Activated CD4-positive, alpha-beta T cell treated with anti-CD3 and anti-CD28 coated beads for 36 hours (primary cell): ENCODE measurements at regions not wholly inside any gene's neighbourhood (a gene's known extent, or its start where the extent isn't known, plus 50 kb on each side); places are given as distances from the start of the nearest gene placed in this dataset.
"Not testable (repeated sequence)": the region's sequence is repeated elsewhere in the genome, so short reads cannot be mapped to it uniquely, and the experiment has no call there.

Experiments used
- ATAC-seq: fragments of 200-7000 bp; cut with Tn5 transposase; one replicate; pipeline ENCODE4 v1.10.0; 2021; ENCODE audit warnings: mild to moderate bottlenecking, moderate library complexity
- CTCF ChIA-PET: fragments of 350-600 bp; sonication (Branson Sonifier 250); formaldehyde crosslinking; loops from one replicate; lab custom pipeline; 2021; ENCODE audit warnings: antibody characterized with exemption; lab: Charles Lee
- POLR2A ChIA-PET: fragments of 350-600 bp; sonication (Branson Sonifier 250); formaldehyde crosslinking; loops from one replicate; lab custom pipeline; 2021; ENCODE audit warnings: antibody characterized with exemption, inconsistent platforms; lab: Charles Lee
- DNase-seq: peaks from one replicate; pipeline ENCODE4 v3.0.0-alpha.2; 2020
- H3K27ac Mint-ChIP-seq: one replicate; pipeline ENCODE4 v1.8.0; 2021; ENCODE audit warnings: mixed read lengths
- H3K27me3 Mint-ChIP-seq: one replicate; pipeline ENCODE4 v1.8.0; 2021; ENCODE audit warnings: mixed read lengths
- H3K36me3 Mint-ChIP-seq: one replicate; pipeline ENCODE4 v1.8.0; 2021; ENCODE audit warnings: low read depth, mixed read lengths
- H3K4me1 Mint-ChIP-seq: one replicate; pipeline ENCODE4 v1.8.0; 2021; ENCODE audit warnings: mixed read lengths
- H3K4me3 Mint-ChIP-seq: one replicate; pipeline ENCODE4 v1.8.0; 2021; ENCODE audit warnings: mild to moderate bottlenecking, moderate library complexity, mixed read lengths
- H3K9me3 Mint-ChIP-seq: one replicate; pipeline ENCODE4 v1.8.0; 2021; ENCODE audit warnings: low read depth, mixed read lengths
- intact Hi-C, 2 experiments: fragments of 100-400 bp; cut with DNase I in 1 of 2; cut with micrococcal nuclease in 1 of 2; formaldehyde crosslinking; loops; one replicate each; pipeline versions ENCODE4 v1.14.2 to v1.15.1; 2022 to 2024; cut with DNase I, micrococcal nuclease

DNA sequence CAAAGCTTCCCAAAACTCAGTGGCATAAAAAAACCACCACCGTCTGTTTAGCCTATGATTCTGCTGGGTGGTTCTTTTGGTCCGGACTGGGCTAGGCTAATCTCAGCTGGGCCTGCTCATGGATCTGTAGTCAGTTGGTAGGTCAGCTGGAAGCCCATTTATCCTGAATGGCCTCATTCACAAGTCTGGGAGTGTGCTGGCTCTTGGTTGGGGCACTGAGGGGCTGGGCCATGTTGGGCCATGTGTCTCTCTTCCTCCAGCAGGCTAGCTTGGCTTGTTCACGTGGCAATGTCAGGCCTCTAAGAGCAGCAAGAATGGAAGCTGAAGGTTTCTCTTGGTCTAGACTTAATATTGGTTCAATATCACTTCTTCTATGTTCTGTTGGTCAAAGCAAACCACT is 95.7 kb upstream of the HS6ST1 start:
- no peak overlapping the region for H3K4me3 Mint-ChIP-seq
- ChIA-PET CTCF (interaction anchor here (0.6 kb wide), 1 partner anchor 590 kb away, joined by 3 read pairs; no protein-coding TSS in a partner anchor), POLR2A (no interaction called here)
- no peaks in the 10 kb centered on the region for H3K9me3 Mint-ChIP-seq
- H3K36me3 Mint-ChIP-seq, result no peaks in the 10 kb centered on the region
- no peak overlapping the region for H3K27ac Mint-ChIP-seq
- DNase-seq, result no peak
- intact Hi-C loops, result no loop called here
- no peaks in the 10 kb centered on the region for H3K4me1 Mint-ChIP-seq
- no peak for ATAC-seq
- no peaks in the 10 kb centered on the region for H3K27me3 Mint-ChIP-seq

DNA sequence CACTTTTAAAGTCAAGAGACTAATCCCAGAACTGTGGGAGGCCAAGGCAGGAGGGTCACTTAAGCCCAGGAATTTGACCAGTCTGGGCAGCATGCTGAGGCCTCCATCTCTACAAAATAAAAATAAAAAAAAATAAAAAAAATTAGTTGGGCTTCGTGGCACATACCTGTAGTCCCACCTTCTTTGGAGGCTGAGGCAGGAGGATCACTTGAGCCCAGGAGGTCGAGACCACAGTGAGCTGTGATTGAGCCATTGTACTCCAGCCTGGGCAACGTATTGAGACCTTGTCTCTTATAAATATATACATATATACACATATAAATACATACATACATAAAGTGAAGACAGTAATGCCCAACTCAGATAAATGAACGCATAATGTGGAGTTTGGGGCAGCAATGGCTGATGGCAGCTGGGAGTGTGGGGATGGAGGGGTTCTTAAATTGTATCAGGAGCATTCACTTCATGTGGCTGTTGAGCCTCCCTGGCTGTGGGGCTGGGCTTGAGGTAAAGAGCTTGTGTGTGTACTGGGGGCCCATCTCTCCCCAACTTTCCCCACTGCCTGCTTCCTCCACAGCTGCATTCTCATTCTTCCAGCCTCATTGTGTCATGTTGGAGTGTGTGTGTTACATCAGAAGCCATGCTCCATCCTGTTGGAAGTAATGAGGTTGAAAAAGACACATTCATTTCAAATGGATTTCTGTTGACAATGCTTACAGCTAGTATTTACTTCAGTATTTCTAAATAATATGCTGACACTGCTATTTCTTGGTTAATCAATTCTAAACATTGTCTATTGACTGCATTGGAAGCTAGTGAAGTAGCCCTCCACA is 96.5 kb upstream of the HS6ST1 start:
- CTCF ChIA-PET, result no interaction called here
- Mint-ChIP-seq H3K4me3 (no peak overlapping the region), H3K4me1 (no peaks in the 10 kb centered on the region), H3K36me3 (no peaks in the 10 kb centered on the region), H3K27ac (no peak overlapping the region), H3K9me3 (peaks cover 5% of the 10 kb centered on the region), H3K27me3 (no peaks in the 10 kb centered on the region)
- POLR2A ChIA-PET, result no interaction called here
- intact Hi-C loops, result no loop called here
- no peak for DNase-seq
- no peak for ATAC-seq

DNA sequence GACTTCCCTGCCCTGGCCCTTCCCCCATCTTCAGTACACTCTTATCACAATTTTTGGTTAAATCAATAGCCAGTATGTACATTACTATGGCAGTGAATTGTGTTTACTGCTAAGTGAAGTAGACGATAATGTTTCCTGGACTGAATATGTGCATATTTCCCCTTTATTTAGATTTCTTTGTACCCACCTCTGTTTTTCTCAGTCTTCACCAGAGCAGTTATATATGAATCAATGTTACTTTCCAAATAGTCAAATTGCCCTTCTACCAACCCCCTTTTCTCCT is 97.1 kb upstream of the HS6ST1 start:
- no peaks in the 10 kb centered on the region for H3K4me1 Mint-ChIP-seq
- intact Hi-C loops, result no loop called here
- no peak overlapping the region for H3K4me3 Mint-ChIP-seq
- ChIA-PET CTCF (no interaction called here), POLR2A (no interaction called here)
- peaks cover 5% of the 10 kb centered on the region for H3K9me3 Mint-ChIP-seq
- H3K27me3 Mint-ChIP-seq, result no peaks in the 10 kb centered on the region
- no peak overlapping the region for H3K27ac Mint-ChIP-seq
- ATAC-seq (no peak), DNase-seq (no peak)
- H3K36me3 Mint-ChIP-seq, result no peaks in the 10 kb centered on the region

DNA sequence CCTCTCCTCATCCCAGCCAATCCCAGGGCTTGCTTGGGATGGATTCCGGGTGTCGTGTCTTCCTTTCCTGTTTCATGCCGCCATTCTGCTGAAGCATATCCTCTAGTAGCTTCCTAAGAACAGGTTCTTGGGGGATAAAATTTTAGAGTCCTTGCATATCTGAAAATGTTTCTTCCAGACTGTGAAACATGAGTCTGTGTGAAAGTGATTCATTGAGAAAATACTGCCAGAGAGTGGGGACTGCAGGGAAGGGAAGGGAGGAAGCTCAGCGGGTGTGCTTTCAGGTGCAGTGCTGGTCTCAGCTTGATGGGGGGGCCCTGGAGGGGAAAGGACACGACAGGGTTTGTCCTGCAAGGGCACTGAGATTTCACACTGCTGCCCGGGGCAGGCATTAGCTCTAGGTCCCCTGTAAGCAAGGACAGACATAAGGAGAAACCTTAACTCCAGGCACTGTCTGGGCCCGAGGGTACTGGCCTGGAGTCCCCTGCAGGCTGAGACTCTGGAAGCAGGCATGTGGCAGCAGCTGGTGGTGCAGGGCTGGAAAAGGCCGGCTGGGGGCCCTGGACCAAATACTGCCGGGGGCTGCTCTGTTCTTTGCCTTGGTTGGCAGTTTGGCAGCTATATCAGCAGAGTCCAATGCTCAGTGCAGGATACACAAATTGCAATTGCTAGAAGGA is 97.6 kb upstream of the HS6ST1 start:
- intact Hi-C loops, result no loop called here

DNA sequence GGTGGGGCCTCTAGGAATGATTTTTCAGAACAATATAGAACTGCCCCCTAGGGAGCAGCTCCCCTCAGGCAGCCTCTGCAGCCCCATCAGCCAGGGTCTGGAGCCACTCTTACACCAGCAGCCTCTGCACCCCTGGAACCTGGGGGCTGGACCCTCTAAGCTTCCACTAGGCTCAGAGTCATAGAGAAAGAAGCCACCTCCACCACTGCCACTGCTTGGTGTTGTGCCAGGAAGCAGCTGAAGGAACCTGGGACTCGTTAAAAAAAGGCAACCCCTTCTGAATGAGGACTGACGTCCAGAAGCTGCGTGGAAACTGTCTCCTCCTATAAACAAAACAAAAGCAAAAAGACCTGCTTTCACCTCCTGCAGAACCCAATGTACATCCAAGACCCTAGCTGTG is 98.1 kb upstream of the HS6ST1 start:
- ATAC-seq (no peak), DNase-seq (no peak)
- H3K36me3 Mint-ChIP-seq, result no peaks in the 10 kb centered on the region
- no peak overlapping the region for H3K27ac Mint-ChIP-seq
- intact Hi-C loops, result no loop called here
- POLR2A ChIA-PET, result no interaction called here
- no peak overlapping the region for H3K4me3 Mint-ChIP-seq
- H3K4me1 Mint-ChIP-seq, result no peaks in the 10 kb centered on the region
- H3K9me3 Mint-ChIP-seq, result peaks cover 5% of the 10 kb centered on the region
- no peaks in the 10 kb centered on the region for H3K27me3 Mint-ChIP-seq
- CTCF ChIA-PET, result no interaction called here

More for the DNA sequence above, 97.6 kb upstream of the HS6ST1 start:
- Mint-ChIP-seq H3K4me3 (no peak overlapping the region), H3K27ac (no peak overlapping the region), H3K36me3 (no peaks in the 10 kb centered on the region), H3K9me3 (peaks cover 5% of the 10 kb centered on the region), H3K4me1 (no peaks in the 10 kb centered on the region), H3K27me3 (no peaks in the 10 kb centered on the region)
- CTCF ChIA-PET, result no interaction called here
- POLR2A ChIA-PET, result no interaction called here
- no peak for ATAC-seq
- DNase-seq, result no peak

DNA sequence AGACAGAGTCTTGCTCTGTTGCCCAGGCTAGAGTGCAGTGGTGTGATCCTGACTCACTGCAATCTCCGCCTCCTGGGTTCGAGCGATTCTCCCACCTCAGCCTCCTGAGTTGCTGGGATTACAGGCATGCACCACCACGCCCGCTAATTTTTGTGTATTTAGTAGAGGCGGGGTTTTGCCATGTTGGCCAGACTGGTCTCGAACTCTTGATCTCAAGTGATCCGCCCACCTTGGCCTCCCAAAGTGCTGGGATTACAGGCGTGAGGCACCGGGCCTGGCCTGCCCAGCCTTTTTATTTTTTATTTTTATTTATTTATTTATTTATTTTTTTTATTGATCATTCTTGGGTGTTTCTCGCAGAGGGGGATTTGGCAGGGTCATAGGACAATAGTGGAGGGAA is 98.6 kb upstream of the HS6ST1 start:
- H3K27ac Mint-ChIP-seq, intact Hi-C loops, DNase-seq, H3K4me1 Mint-ChIP-seq, H3K9me3 Mint-ChIP-seq, H3K4me3 Mint-ChIP-seq, ATAC-seq, H3K27me3 Mint-ChIP-seq, H3K36me3 Mint-ChIP-seq, POLR2A ChIA-PET, CTCF ChIA-PET: not testable (repeated sequence)

DNA sequence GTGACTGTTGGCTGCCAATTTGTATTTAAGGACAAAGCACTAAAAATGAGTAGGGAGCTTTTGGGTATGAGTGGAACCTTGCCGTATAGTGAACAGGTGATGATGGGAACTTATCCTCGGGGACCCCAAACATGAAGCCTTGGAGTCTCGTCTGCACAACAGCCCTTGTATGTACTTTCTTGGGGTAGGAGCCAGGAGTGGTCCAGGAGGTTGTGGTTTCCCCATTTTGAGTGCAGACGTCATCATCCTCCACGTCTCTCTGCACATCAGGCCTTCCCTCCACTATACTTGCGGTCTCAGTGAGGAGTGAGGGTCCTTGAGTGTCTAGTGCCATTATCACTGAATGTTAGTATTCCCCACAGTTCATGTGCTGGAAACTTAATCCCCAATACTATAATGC is 101.5 kb upstream of the HS6ST1 start:
- ATAC-seq, result no peak
- Mint-ChIP-seq H3K9me3 (peaks cover 5% of the 10 kb centered on the region), H3K27me3 (no peaks in the 10 kb centered on the region), H3K4me1 (no peaks in the 10 kb centered on the region), H3K36me3 (no peaks in the 10 kb centered on the region), H3K27ac (no peak overlapping the region), H3K4me3 (no peak overlapping the region)
- POLR2A ChIA-PET, result no interaction called here
- DNase-seq, result no peak
- intact Hi-C loops, result no loop called here
- CTCF ChIA-PET, result interaction anchor here (0.7 kb wide), 1 partner anchor 798 kb away, joined by 3 read pairs; no protein-coding TSS in a partner anchor

DNA sequence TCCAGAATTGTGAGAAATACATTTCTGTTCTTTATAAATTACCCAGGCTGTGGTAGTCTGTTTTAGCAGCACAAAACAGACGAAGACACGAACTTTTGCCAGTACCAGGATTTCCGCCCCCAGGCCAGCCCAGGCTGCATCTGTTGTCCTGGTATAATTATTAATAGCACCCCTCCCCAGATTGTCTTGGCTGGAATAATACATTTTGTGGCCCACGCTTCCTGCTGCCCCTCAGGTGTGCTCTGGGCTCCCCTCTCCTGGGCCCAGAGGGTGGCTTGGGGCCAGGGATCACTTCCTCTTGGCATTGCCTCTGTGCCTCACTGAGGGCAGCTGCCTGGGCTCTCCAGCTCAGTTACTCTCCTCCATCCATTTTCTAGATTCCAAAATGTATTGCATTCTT is 102.1 kb upstream of the HS6ST1 start:
- Mint-ChIP-seq H3K36me3 (no peaks in the 10 kb centered on the region), H3K27me3 (no peaks in the 10 kb centered on the region), H3K9me3 (peaks cover 5% of the 10 kb centered on the region), H3K4me3 (no peak overlapping the region), H3K27ac (no peak overlapping the region), H3K4me1 (no peaks in the 10 kb centered on the region)
- DNase-seq, result no peak
- ChIA-PET CTCF (no interaction called here), POLR2A (no interaction called here)
- intact Hi-C loops, result no loop called here
- no peak for ATAC-seq

DNA sequence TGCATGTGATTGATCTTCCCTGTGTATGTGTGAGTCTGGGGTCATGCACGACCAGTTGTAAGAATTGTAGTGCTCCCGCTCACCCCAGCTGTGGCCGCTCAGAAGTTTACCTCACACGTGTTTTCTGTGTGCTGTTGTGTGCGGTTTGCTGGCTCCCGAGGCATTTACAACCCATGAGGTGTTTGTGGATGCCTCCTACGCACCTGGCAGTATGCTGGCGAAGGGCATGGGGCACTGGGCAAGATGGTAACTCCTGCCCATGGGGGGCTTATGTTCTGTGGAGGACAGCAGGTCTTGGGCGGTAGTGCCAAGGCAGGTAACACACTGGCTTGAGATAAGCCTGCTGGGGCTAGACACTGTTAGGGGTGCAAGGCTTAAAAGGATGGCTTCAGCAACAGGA is 102.6 kb upstream of the HS6ST1 start:
- no peak for ATAC-seq
- Mint-ChIP-seq H3K27ac (no peak overlapping the region), H3K36me3 (no peaks in the 10 kb centered on the region), H3K4me3 (no peak overlapping the region), H3K9me3 (peaks cover 5% of the 10 kb centered on the region), H3K4me1 (no peaks in the 10 kb centered on the region), H3K27me3 (no peaks in the 10 kb centered on the region)
- intact Hi-C loops, result no loop called here
- ChIA-PET CTCF (no interaction called here), POLR2A (no interaction called here)
- no peak for DNase-seq

DNA sequence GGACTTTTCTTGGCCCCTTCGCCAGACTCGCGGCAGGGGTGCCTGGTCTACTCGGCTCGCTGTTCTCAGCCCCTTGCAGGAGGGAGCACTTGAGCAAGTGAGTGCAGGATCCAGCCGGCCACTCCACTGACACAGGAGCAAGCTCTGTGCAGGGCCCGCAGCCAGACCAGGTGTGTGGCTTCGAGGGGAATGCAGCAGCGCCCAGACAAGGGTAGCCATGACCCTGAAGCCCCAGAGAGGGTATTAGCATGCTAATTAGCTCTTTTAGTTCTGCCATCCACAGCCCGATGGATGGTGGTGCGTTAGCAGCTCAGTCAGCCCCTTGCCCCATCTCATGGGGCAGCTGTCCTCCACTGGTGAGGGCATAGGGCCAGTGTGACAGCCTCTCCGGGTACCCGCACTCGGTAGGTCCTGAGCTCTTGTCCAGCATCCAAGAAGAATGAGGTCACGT is 103.2 kb upstream of the HS6ST1 start:
- no peak overlapping the region for H3K4me3 Mint-ChIP-seq
- CTCF ChIA-PET, result no interaction called here
- ATAC-seq, result no peak
- DNase-seq, result no peak
- H3K36me3 Mint-ChIP-seq, result no peaks in the 10 kb centered on the region
- H3K4me1 Mint-ChIP-seq, result no peaks in the 10 kb centered on the region
- no peak overlapping the region for H3K27ac Mint-ChIP-seq
- H3K27me3 Mint-ChIP-seq, result no peaks in the 10 kb centered on the region
- intact Hi-C loops, result no loop called here
- peaks cover 5% of the 10 kb centered on the region for H3K9me3 Mint-ChIP-seq
- POLR2A ChIA-PET, result interaction anchor here (0.6 kb wide), 1 partner anchor 226 kb away, joined by 4 read pairs; no protein-coding TSS in a partner anchor

DNA sequence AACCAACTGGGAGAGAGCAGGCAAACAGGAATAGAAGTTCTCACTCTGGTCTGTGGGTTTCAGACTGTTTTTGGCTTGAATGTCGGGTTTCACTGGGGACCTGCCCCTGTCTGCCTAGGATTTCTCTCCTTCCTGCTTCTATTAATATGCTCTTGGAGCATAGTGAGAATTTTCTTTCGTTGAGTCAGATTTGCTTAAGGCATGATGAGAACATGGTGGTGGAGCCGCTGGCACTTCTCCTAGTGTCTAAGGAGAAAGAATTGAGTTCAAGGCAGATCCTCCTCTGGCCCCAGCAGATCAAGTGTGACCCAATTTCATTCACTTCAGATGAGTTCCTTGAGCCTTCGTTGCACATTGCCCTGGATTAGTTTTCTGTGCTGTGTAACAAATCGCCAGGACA is 103.9 kb upstream of the HS6ST1 start:
- no peak for ATAC-seq
- no peaks in the 10 kb centered on the region for H3K4me1 Mint-ChIP-seq
- ChIA-PET CTCF (interaction anchor here (0.5 kb wide), 1 partner anchor 1257 kb away, joined by 3 read pairs; no protein-coding TSS in a partner anchor), POLR2A (interaction anchor here (0.6 kb wide), 1 partner anchor 225 kb away, joined by 4 read pairs; no protein-coding TSS in a partner anchor)
- H3K4me3 Mint-ChIP-seq, result no peak overlapping the region
- H3K27me3 Mint-ChIP-seq, result no peaks in the 10 kb centered on the region
- no peaks in the 10 kb centered on the region for H3K36me3 Mint-ChIP-seq
- H3K9me3 Mint-ChIP-seq, result peaks cover 5% of the 10 kb centered on the region
- intact Hi-C loops, result no loop called here
- no peak for DNase-seq
- H3K27ac Mint-ChIP-seq, result no peak overlapping the region

DNA sequence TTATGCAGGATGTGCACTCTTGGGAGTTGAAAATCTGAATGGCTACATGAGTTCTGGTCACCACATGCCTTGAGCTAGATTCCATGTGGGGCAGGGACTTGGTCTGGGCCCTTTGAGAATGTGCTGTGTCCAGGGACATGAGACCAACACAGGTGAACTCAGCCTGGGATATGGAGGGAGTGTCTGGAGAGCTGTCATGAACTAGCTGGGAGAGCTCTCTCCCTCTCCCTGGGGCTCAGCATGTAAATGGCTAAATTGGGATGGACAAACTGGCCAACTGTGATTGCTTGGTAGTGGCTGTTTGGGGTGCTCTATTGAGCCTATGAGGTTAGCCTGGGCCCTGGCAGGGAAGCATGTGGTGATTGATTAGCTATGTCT is 105.1 kb upstream of the HS6ST1 start:
- Mint-ChIP-seq H3K4me3 (no peak overlapping the region), H3K36me3 (no peaks in the 10 kb centered on the region), H3K27ac (no peak overlapping the region), H3K27me3 (no peaks in the 10 kb centered on the region), H3K4me1 (no peaks in the 10 kb centered on the region), H3K9me3 (peaks cover 5% of the 10 kb centered on the region)
- no peak for DNase-seq
- CTCF ChIA-PET, result no interaction called here
- ATAC-seq, result no peak
- POLR2A ChIA-PET, result no interaction called here
- intact Hi-C loops, result no loop called here
